SW480 (cell line): ENCODE measurements at regions not wholly inside any gene's neighbourhood (a gene's known extent, or its start where the extent isn't known, plus 50 kb on each side); places are given as distances from the start of the nearest gene placed in this dataset.
A peak's percentile ranks its signal among the peaks of the same experiment; 100 is the strongest.
"Not testable (repeated sequence)": the region's sequence is repeated elsewhere in the genome, so short reads cannot be mapped to it uniquely, and the experiment has no call there.

Source experiments
- DNase-seq: peaks from one replicate; pipeline ENCODE4 v3.0.0-alpha.2; 2016; ENCODE audit warnings: low spot score

DNA sequence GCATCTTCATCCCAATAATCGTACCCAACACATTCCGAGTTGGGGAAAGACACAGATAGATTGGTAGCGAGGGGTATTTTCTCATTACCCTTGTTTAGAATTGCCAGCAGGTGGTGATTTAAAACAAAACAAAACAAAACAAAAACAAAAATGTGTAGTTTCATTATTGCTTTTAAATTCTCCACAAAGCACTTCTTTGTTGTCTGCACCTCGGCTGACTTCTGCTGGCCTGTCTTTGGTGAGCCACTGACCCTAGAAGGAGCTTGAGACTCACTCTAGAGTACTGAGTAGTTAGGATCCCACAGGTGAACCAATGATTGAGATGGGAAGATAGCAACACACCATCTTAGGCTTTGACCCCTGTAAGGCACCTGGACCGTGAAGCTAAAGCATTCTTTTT lies 105.4 kb upstream of the BET1 start:
- no peak for DNase-seq

DNA sequence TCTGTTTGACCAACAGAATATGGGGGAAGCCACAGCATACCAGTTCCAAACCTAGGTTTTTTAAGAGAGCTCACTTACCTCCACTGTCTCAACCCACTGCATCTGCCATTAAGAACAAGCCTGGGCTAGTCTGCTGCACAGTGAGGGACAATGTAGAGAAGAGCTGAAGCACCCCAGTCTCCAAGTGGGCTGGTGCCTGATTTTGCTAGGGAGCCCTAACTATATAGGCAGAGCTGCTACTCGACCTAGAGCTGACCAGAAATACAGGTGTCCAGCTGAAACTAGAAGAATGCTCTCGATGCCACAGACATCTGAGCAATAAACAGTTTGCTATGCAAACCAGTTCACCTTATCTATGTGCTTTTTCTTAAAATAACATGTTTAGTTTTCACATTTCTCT lies 106.9 kb upstream of the BET1 start:
- no peak for DNase-seq

DNA sequence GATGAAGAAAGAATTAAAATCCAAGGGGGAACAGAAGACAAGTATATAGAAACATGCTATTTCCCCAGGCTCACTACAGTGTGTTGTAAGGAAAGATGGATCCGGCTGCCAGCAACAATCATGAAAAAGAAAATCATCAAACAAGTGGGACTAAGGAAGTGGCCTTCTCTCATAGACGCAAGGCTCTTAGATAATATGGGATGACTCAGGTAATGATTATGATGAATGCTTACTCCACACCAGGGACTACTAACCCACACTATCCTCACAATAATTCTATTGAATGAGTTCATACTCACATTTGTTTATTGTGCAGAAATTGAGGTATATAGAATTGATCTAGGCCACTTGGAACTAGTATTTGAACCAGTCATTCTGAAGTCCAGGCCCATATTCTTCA lies 111.2 kb upstream of the BET1 start:
- DNase-seq: no peak

DNA sequence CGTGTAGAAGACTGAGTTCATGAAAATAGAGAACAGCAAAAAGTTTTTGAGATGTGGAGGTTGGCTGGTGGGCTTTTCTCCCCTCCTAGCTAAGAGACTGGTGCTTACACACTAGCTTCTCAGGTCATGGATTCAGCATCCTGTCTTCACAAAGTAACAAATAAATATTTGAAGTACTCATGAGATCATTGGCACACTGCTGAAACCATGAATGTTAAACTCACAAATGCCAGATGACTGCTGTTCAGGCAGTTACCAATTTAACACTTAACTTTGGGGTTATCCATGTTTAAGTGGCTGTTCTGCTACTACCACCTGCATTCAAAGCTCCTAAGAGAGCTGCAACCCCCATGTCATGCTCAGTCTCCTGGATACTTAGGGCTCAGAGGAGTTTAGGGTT lies 119.0 kb upstream of the BET1 start:
- DNase-seq: no peak

DNA sequence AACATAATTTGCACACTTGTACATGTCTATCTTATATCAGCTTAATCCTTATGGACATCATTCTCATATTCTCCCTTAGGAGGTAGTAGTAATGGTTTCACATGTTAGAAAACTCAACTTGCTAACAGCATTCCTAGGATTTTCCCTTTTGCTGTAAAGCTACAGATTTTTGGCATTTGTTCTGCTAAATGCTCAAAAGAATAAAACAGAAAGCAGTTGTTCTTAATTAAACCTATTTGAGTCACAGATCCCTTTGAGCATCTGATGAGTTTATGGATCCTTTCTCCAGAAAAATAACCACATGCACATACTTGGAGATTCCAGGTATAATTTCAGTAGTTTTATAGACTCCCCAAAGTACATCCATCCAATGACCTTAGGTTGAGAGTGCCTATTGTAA lies 122.9 kb upstream of the BET1 start:
- no peak for DNase-seq

DNA sequence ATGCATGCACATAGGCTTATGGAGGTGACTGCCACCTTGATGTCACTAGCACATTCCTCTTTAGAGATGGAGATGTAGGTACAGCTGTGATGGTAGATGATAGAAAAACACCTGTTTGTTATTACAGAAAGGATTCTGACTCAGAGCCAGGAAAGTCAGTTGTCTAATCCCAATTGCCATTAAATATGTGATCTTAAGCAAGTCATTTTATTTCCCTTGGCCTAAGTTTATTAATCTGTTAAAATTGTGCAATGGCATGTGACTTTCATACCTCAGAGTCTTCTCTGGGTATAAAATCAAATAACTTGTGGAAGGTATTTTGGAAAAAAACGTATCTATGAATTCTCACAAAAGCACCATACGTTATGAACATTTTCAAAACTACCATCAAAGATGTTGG lies 123.9 kb upstream of the BET1 start:
- no peak for DNase-seq

DNA sequence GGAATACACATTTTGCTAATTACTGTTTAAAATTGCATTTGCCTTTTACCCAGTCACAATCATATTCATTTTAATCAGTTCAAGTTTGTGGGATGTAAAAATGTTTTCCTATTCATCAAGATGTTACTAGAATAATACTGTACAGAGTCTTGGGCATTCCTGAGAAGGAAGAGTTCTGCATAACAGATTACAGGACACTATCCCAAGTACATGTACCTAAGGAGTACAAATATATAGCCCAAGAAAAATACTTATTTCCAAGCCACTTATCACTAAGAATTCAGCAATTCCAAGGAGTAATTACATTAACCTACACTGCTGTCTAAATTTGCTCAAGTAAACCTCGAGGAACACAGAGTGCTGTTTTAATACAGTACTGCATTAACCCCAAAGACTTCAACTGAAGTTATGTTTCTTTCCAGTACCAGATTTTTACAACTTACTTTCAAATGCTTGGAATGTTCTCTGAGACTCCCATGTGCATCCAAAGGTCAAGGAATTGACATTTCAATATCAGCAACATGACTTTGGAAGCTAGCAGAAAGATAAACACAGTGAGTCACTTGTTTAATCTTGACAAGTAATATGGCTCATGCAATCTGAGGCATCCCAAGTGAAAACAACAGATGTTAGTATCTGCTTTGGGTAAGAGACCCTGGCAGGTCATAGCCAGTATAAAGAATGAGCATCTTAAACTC lies 125.4 kb upstream of the BET1 start:
- DNase-seq: no peak

DNA sequence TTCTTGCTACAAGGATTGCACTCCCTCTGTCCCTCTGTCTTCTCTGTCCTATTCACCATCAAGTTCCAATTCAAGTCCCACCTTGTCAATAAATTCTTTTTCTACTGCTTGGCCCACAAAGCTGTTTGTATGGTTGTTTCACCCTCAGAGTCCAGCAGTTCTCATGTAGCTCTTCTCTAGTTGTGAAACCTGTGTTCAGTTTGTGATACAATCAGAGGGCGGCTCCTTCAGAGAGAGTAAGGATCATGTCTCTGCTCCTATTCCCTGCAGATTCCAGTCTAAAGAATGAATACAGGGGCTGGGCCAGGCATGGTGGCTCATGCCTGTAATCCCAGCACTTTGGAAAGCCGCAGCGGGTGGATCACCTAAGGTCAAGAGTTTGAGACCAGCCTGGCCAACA lies 126.6 kb upstream of the BET1 start:
- DNase-seq: no peak

DNA sequence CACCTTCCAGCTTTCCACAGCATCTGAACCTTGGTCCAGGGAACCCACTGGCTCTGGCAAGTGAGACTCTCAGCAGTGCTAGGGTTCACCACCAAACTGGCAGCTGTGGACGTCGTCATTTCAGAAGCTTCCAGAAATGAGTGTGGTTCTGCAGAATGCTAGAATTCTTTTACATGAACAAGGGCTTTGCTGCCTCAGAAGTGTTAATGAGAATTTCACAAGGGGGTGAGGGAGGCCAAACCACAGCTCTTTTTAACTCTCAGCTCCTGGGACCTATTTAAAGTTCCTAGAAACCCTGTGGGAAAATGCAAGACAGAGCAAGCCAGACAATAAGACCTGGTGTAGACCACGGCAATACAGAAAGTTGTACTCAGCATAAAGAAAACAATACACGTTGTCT lies 129.3 kb upstream of the BET1 start:
- DNase-seq: no peak

DNA sequence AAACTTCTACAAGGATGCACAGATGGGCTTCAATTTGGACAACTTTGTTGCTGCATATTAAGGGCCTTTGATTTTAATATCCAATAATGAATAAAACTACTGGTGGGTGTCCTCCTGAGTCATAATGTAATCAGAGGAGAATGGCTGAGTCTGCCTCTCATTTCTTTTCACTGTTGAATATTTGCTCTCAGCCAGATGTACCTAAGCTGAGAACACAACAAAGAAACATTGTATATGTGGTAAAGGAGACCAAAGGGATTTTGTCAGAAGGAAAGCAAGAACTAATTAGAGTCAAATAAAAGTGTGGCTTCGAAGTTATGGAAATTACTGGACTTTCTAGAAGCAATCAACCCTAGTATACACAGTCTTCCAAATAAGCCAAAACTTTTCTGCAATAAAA lies 131.0 kb upstream of the BET1 start:
- DNase-seq: no peak

DNA sequence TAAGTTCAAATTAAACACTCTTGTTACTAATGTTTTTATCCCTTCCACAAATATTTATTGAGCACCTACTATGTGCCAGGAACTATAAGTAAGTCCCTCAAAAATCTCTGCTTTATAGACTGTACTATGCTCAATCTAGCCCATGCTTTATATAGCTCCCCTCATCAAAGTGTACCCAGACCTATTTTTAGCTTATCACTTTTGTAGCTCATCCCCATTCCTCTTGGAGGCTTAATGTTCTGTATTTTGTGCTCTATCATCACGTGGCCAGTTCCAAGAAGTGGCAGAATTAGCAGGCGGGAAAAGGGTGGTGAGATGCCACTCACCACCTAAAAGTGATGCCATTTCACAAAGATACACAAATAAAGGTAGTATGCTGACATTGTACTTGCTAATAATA lies 138.1 kb upstream of the BET1 start:
- no peak for DNase-seq

DNA sequence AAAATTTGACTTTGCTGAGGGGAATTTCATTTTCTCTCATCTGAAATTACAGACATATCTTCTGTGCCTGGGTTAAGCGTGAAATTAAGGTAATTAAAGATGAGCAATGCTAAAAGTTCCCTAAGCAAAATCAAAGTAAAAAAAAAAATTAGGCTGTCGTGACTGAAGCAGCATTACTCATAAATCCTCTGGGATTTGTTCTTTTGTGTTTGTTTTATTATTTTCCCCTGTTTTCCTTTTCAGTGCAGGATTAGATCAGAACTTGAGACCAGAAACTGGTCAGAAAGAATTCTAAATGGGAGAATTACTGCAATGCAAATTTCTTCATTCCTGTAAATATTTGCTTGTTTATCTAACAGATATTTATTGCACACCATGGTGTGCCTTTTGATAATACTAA lies 141.4 kb upstream of the BET1 start:
- DNase-seq: no peak

DNA sequence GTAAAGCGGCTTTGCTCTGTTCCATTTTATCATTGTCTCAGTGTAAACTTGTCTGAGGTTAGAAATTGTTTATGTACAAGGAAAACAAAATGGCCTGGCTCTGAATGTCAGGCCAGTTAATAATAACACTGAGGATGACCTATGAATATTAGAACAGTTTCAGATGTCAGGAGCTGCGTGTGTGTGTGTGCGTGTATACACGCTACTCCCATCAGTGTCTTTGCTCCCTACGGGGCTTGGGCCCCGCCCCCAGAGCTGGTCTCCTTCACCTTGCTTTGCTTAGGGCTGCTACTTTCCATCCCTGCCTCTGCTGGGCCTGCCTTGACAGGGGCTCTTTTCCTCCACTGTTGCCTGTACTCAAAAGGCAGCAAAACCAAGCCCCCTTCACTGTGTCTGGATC lies 142.3 kb upstream of the BET1 start:
- DNase-seq: no peak

DNA sequence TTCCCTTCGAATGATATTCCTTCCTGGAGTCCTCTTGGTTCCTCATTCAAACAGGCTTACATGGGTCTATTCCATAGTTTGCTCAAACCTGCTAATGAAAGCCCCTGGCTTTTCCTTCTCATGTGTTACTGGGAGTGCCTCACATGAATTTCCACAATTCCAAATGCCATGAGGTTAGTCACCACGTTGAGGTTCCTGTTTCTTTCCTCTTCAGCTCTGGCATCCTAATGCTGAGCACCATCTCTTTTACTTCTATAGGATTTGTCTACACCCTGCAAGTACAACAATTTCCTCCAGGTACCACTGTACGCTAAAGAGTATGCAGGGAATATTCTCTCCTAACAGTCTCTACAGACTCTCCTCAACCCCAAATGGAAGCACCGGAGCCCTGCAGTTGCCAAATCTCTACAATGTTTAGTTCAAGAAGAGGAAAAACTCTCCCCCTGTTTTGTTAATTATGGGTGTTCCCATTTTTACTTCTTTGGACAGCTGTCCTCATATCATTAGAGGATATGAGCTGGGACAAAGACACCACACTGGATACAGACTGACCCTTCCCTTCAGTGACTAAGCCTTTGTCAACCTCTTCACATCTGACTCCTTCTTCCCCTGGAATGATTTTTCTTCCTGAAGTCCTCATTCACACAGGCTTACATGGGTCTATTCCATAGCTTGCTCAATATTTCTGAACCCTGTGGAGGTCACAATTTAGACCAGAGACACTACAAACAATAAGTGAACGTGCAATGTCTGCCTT lies 145.8 kb upstream of the BET1 start:
- DNase-seq: no peak

DNA sequence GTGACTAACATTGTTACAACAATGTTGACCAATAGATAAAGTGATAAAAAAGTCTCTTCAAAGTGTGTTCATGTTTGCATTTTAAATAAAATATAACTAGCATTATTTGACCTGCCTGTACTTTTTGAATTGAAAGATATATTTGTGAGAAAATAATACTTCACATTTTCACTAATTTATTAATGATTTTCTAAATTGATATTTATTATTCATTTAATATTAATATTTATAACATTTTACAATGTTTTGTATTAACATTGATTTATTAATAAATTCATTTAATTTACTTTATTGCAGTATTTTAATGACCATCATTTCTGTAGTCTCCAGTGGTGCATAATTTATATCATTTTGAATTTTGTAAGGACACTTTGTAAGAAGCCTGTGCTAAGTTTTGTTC lies 150.0 kb upstream of the BET1 start:
- DNase-seq: no peak

DNA sequence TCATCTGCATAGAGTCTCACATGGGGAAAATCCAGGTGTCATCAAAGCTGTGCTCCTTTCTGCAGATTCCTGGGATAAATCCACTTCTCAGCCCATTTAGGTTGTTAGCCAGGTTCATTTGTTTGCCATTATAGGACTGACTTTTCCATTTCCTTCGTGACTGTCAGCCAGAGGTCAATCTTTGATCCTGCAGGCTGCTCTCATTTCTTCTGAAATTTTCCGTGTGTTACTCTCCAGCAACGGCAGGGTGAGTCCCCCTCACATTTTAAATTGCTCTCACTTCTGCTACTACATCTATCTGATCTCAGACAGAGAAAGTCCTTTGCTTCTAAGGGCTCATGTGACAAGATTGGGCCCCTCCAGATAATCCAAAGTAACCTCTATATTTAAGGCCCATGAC lies 150.7 kb upstream of the BET1 start:
- DNase-seq: no peak

DNA sequence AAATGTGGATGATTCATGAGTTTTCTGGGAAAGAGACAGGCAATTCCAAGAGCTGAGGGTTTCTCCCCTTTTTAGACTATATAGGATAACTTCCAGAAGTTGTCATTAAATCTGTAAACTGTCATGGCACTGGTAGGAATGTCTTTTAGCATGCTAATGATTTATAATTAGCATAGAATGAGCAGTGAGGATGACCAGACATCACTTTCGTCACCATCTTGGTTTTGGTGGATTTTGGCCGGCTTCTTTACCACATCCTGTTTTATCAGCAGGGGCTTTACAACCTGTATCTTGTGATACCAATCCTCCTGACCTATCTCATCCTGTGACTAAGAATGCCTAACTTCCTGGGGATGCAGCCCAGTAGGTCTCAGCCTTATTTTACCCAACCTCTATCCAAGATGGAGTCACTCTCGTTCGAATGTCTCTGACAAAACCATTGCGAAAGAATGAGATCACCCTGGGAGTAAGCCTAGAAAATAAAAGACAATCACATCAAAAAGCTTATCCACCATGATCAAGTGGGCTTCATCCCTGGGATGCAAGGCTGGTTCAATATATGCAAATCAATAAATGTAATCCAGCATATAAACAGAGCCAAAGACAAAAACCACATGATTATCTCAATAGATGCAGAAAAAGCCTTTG lies 153.6 kb upstream of the BET1 start:
- not testable (repeated sequence) for DNase-seq

DNA sequence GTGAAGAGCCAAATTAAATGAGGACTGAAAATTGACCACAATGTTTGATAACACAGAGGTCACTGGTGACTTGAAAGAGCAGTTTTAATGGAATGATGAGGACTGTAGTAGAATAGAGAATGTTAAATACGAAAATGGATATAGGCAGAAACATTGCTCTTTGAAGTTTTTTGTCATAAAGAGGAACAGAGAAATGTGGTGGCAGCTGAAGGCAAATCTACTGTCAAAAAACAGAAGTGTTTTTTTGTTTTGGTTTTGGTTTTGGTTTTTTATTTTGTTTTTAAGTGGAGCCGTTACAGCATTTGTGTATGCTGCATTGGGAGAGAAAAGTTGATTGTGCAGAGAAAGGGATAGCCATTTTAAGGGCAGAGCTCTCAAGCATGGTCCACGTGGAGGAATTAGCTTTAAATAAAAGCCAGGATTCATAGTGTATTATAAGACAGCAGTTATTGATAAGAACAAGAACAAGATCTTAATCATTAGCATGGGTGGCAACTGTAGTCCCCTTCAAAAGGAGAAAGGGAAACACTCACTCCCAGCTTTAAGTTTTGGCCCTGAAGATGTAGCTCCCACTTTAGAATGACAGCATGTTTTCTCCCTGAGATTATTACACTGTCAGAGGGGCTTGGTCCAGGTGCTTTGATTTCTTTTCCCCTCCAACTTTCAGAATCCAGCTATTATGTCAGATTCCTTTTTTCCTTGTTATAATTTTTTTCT lies 156.7 kb upstream of the BET1 start:
- DNase-seq: peak; percentile 47

DNA sequence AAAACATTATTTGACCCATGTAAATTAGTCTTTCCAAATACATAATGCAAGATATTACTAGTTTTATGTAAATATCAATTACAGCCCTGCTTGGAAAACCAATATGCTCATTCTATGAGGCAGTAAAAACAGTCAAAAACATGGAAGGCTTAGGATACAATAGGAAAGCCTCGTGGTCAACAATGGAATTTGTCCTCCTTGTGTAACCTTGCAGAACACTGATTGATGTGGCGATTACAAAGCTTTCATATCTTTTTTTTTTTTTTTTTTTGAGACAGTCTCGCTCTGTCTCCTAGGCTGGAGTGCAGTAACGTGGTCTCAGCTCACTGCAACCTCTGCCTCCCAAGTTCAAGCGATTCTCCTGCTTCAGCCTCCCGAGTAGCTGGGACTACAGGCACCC lies 157.3 kb upstream of the BET1 start:
- DNase-seq: peak; percentile 85

DNA sequence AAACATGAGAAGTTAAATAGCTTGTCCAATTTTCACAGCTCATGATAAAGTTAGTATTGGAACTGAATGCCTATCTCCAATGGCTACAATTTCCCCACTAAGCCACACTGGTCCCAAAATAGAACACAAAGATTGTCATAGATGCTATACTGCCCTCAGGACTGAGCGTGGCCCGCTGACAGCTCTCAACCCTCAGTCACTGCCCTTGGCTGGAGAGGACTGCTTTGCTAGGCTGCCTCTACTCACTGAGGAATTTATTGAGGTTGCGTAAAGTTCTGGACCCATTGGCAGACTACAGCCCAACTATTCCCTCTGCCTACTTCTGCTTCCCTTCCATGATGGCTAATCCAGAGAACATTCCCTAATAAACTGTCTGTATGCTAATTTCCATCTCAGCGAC lies 165.5 kb upstream of the BET1 start:
- DNase-seq: no peak

DNA sequence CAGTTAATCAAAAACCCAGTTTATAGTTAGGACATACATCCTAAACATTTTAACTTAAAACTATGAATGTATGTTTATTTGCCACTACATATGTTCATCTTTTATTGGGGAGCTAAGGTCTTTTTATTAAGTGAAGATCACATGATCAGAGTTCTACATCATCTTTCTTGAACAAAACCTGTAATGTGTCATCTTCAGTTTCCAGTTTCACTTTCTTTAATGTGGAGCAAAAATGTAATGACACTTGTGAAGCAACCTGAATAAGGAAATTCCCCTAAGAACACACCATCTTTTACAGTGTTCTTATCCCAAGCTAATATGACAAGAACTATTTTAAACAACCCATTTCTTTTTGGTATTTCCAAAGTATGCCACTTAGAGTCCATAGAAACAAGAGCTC lies 166.7 kb upstream of the BET1 start:
- DNase-seq: no peak

DNA sequence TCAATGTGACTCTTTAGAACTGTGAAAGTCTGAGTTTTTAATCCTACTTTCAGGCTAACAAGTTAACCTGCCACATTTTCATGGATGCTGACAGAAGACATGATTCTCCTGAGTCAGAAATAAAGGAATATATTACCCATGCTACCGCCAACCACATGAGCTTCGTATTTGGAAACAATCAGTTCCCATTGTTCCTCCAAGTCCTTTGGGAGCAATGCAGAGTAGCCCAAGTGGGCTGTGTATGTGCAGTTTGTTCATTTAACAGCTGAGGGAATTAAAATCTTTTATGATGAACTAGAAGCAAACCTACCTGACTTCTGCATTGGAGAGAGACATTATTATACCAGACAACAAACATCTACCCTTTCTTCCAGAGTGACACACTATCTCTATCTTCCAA lies 169.3 kb upstream of the BET1 start:
- no peak for DNase-seq

DNA sequence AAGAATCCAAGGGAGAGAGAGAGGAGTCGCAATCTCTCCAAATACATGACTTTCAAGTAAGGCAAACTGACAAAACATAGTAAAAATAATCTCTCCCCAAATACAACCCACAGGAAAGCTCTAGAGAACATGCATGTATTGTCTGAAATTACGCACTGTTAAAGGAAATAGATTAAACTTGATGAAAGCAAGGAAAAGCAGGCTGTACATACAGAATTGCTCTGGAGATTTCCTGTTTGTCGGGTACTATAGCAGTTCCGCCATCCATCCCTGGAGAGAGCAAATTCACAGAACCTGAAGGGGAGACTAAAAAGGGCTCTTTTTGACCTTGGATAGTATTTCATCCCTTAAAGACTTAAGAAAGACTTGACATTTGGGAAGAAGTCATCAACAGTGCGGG lies 170.2 kb upstream of the BET1 start:
- no peak for DNase-seq
